GM21360 (cell line): ENCODE measurements at regions not wholly inside any gene's neighbourhood (a gene's known extent, or its start where the extent isn't known, plus 50 kb on each side); places are given as distances from the start of the nearest gene placed in this dataset.
"Not testable (repeated sequence)": the region's sequence is repeated elsewhere in the genome, so short reads cannot be mapped to it uniquely, and the experiment has no call there.

ENCODE experiments used
- ATAC-seq: cut with Tn5 transposase; IDR thresholded peaks from one replicate; pipeline ENCODE4 v1.9.1; 2021; ENCODE audit warnings: mild to moderate bottlenecking, moderate library complexity; ENCODE audit not compliant: unreplicated experiment

GRCh38 chr5:91917037-91917814 is 534.1 kb upstream of the ARRDC3 start:
- ATAC-seq = not testable (repeated sequence)

DNA sequence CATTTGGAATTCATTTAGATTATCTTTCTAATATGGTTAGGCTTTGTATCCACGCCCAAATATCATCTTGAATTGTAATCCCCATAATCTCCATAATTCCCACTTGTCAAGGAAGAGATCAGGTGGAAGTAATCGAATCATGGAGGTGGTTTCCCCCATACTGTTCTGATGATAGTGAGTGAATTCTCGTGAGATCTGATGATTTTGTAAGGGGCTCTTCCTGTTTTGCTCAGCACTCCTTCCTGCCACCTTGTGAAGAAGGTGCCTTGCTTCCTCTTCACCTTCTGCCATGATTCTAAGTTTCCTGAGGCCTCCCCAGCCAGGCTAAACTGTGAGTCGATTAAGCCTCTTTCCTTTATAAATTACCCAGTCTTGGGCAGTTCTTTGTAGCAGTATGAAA is 527.5 kb upstream of the ARRDC3 start:
- ATAC-seq = no peak

DNA sequence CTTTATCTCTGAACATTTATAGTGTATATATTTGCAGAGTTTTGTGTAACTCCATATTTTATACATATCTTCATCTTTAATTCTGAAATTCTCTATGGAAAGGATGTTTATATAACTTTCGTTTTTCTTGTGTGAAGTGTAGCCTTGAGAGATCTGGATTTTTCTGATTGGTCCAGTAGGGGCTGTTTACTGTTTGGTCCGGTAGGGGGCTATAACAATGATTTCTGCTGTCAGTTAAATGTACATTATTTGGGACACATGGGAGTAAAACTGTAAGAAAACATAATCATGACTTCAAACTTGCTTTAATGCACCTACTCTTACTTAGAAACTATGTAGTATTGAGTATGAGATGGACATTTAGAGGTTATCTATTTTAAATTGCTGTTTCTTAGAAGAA is 527.1 kb upstream of the ARRDC3 start:
- no peak for ATAC-seq

DNA sequence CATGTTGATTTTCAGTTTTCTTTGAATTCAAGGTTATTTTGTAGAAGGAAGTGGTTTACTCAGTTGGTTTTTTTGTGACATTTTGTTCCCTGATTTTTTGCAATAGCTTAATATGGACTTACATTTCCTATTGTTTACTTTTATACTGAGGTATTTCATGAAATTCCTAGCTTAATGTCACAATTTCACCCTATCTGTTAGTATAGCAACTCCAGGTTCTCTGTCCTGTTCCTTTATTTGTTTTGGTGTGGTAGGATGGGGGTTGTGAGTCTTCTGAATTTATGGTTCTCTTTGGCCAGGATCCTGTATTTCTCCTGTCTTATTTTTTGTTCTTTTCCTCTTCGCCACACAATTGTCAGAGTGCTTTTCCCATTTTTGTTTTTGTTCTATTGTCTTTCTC is 523.4 kb upstream of the ARRDC3 start:
- no peak for ATAC-seq

- ATAC-seq = no peak
These were observed 522.9 kb upstream of the ARRDC3 start for GRCh38 chr5:91906027-91906426.

DNA sequence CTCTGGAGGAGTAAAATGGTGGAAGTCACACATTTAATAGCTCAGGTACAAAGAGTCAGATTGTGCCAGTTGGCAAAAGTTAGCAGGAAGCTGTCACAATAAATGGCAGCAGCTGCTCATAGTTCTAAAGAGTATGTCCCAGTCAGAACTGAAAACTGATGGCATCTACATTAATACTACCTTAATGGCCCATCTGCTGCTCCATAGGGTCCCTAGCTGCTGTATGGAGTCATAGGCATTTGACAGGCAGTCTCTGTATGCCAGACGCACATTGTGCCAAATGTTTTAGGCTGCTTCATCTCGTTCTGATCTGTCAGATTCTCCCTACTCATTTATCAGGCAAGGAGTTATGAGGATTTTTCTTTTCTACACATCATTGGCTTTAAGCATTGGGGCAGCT is 515.8 kb upstream of the ARRDC3 start:
- ATAC-seq = no peak

DNA sequence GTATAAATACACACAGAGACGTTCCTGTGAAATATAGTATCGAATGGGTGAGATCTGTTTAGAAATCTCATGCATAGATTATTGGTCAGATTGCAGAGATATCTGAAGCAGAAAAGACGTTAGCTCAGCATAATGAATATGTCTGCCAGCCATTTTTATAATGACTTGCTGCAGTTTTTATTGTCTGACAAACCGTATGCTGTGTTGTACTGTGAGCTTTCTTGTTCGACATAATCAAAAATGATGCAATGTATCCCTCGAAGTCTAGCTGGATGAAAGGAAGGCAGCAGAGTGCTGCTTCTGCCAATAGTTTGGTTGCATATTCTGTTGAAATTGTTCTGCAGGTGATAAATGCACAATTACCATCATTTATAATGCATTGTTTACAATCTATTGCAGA is 514.9 kb upstream of the ARRDC3 start:
- ATAC-seq = no peak

DNA sequence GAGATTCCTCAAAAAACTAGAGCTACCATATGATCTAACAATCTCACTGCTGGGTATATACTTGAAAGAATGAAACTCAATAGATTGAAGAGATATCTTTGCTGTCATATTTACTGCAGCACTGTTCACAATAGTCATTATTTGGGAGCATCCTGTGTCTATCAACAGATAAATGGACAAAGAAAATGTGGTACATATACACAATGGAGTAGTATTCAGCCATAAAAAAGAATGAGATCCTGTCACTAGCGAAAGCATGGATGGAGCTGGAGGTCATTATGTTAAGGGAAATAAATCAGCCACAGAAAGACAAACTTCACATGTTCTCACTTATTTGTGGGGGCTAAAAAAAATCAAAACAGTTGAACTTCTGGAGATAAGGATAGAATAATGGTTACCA is 505.7 kb upstream of the ARRDC3 start:
- ATAC-seq = no peak

DNA sequence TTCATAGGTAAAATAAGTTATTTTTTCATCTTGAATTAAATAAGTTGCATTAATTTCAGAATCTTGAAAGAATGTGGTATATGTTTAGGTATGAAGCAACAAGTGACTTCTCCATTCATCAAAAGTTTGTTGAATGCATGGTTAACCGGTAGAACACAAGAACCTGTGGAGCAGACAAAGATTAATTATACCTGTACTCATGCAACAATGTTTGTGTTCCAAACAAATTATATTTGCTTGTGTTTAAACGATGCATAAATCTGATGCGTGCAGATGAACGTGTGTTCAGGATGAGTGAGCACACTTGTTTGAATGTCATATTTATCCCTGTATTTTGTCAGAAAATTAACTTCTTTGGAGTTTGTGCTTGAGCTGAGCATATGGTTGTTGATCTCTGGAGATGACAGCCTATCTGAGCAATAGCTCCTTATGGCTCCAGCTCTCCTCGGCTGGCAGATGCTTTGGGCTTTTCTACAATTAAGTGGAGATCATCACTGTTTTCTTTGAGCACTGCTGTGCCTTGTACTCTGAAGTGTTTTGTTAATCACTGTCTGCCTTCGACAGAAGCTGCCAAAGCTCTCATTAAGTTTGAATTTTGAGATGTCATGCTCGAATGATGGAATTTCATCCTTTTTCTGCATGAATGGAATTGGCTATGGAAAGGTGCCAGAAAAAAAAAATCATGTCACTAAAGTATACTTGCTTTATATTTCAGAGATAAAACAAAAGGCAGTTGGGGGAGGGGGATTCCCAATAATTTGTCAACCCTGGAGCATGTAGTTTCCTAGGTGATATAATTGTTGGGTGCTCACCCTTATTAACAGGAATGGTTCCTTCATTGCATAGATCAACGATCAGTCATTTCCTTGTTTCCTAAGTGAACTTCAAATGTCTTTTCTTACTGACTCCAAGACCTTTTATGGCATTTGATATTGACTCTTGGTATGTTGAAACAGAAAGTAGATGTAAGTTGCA is 502.5 kb upstream of the ARRDC3 start:
- no peak for ATAC-seq

DNA sequence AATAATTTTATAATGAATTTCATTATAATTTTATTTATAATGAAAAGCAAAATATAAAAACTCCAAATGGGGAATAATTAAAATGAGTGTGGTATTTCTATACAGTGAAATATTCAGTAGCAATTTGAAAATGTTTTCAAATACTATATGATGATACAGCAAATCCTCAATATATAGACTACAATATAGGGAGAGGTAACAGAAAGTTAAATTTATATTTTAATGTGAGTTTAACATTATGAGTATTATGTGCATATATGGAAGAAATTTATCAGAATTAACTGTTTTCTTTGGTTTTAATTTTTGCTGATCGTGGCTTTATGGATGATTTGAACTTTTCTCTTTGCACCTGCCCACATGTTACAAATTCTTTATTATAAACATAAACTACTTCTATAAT is 500.9 kb upstream of the ARRDC3 start:
- no peak for ATAC-seq

DNA sequence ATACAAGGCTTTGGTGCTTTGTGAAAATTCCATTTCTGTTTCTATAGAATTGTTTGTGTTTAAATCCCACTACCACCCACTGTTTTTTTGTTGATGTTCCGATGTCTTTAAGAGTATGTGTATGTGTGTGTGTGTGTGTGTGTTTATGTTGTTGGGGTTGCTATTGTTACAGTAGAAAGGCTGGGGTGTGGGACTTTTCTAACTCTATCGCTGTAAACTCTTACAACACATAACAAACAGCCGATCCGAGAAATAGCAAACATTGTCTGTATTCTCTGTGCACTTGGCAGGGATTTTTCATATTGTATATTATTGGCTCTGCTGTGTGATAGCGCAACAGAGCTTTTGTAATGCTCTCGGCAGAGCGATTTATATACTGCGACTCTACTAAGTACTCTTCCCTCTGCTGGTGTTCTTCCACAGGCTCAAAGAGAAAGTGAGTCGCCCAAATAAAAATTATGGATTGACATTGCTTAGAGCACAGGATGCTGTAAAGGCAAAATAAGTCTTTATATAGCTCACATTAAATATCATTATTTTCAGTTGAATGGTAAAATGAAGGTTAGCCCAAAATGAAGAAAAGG is 492.2 kb upstream of the ARRDC3 start:
- no peak for ATAC-seq

GRCh38 chr5:91867799-91868198 is 484.7 kb upstream of the ARRDC3 start:
- ATAC-seq = no peak

DNA sequence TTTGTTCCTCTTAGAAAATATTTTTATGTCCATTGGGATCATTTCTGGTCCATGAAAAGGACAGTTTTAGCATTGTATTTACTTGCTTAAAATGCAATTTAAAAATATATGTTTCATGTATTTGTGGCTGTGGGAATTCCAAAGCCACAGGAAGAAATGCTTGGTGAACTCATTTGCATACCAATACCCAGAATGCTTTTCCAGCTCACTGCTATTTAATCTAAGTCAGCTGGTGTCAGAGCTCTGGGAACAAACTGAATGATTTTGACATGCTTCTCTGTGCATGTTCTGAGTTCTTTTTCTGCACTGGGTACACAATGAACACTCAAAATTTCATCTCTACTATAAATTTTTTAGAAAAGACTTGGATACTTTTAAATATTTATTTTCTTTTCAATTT is 482.8 kb upstream of the ARRDC3 start:
- no peak for ATAC-seq

GRCh38 chr5:91864962-91865361 is 481.8 kb upstream of the ARRDC3 start:
- no peak for ATAC-seq

DNA sequence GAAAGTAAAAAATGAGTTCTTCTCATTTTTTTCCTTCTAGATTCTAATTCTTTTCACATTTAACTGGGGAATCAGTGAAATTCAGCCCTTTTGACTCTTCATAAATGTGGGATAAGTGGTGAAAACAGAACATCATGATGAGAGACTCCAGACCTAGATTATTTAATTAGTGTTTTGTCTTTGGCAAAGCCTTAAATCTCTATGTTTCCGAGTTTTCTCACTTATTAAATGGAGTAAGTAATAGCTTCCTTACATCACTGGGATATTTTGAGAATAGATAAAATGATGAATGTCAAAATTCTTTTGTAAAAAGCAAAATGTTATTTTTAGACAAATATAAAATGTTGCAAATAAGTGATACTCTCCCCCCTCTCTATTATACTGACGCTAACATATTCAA is 468.6 kb upstream of the ARRDC3 start:
- no peak for ATAC-seq

DNA sequence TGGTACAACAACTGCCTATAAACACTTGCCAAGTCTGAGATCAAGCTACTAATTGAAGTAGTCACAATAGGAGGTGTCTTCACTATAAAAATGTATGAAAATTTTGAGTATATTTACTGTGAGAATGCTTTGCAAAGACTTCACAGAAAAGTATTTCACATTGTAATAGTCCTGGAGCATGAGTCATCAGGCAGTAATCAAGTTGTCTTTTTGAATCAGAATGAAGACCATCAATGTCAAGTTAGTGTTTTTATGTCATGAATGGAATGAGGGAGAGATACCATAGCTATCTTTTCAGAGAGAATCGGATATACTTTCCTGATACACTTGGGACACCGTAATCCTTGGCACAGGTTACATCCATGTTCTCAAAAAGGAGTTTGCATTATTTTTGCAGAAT is 466.9 kb upstream of the ARRDC3 start:
- ATAC-seq = no peak

- no peak for ATAC-seq
These were observed 466.0 kb upstream of the ARRDC3 start for GRCh38 chr5:91849069-91849468.

DNA sequence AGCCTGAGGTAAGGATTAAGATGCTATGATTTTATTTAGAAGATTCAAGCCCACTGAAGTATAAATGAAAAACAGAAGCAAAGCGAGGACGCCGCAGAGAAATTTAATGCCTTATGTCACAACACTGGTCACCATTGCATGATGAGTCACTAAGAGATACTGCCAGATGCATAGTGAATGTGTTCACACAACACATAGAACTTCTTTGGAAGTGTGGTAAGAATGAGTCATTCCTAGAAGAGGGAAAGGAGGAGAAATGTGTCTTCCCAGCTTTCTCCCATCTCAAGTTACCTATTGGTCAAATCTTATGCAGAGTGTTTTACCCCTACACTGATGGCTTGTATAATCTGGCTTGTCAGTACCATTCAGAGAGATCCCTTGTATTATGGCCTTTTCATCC is 465.3 kb upstream of the ARRDC3 start:
- no peak for ATAC-seq

- ATAC-seq = no peak
These were observed 458.3 kb upstream of the ARRDC3 start for GRCh38 chr5:91841423-91841822.

- no peak for ATAC-seq
These were observed 457.3 kb upstream of the ARRDC3 start for GRCh38 chr5:91840412-91840811.

- no peak for ATAC-seq
These were observed 456.6 kb upstream of the ARRDC3 start for GRCh38 chr5:91839721-91840120.

- no peak for ATAC-seq
These were observed 456.1 kb upstream of the ARRDC3 start for GRCh38 chr5:91839233-91839632.
